ENCODE measurements at regions not wholly inside any gene's neighbourhood (a gene's known extent, or its start where the extent isn't known, plus 50 kb on each side); places are given as distances from the start of the nearest gene placed in this dataset.
A peak's percentile ranks its signal among the peaks of the same experiment; 100 is the strongest.

- no peak for DNase-seq
Measured at GRCh38 chr2:129882476-129882875, 97.0 kb upstream of the RAB6C start.

GRCh38 chr2:129883121-129883520 is 96.3 kb upstream of the RAB6C start:
- no peak for DNase-seq

GRCh38 chr2:129884221-129884786 is 95.2 kb upstream of the RAB6C start:
- no peak for DNase-seq

- no peak for DNase-seq
Measured at GRCh38 chr2:129885735-129886134, 93.7 kb upstream of the RAB6C start.

- no peak for DNase-seq
Measured at GRCh38 chr2:129887688-129888266, 91.7 kb upstream of the RAB6C start.

GRCh38 chr2:129888461-129888860 is 91.0 kb upstream of the RAB6C start:
- no peak for DNase-seq

- DNase-seq, result no peak
Measured at GRCh38 chr2:129888896-129889295, 90.6 kb upstream of the RAB6C start.

GRCh38 chr2:129891341-129892320 is 87.8 kb upstream of the RAB6C start:
- no peak for DNase-seq

- DNase-seq, result no peak
Measured at GRCh38 chr2:129892360-129892759, 87.1 kb upstream of the RAB6C start.

GRCh38 chr2:129892773-129893172 is 86.7 kb upstream of the RAB6C start:
- no peak for DNase-seq

GRCh38 chr2:129893244-129893643 is 86.2 kb upstream of the RAB6C start:
- no peak for DNase-seq

GRCh38 chr2:129894616-129895015 is 84.8 kb upstream of the RAB6C start:
- no peak for DNase-seq

- DNase-seq, result no peak
Measured at GRCh38 chr2:129895061-129895460, 84.4 kb upstream of the RAB6C start.

GRCh38 chr2:129895526-129896082 is 83.9 kb upstream of the RAB6C start:
- no peak for DNase-seq

- DNase-seq, result no peak
Measured at GRCh38 chr2:129896226-129897100, 83.0 kb upstream of the RAB6C start.

- no peak for DNase-seq
Measured at GRCh38 chr2:129901754-129902415, 77.6 kb upstream of the RAB6C start.

- DNase-seq, result no peak
Measured at GRCh38 chr2:129902731-129903585, 76.5 kb upstream of the RAB6C start.

GRCh38 chr2:129903586-129904425 is 75.7 kb upstream of the RAB6C start:
- DNase-seq, result peak; percentile 47

- no peak for DNase-seq
Measured at GRCh38 chr2:129904532-129905446, 74.7 kb upstream of the RAB6C start.

Measured in NCI-H526 treated with DMSO at 0.1 percent for 48 hours (cell line).